ENCODE measurements at regions not wholly inside any gene's neighbourhood (a gene's known extent, or its start where the extent isn't known, plus 50 kb on each side); places are given as distances from the start of the nearest gene placed in this dataset.

GRCh38 chr18:31248783-31249521, 69.0 kb upstream of the DSG1 start:
- TF ChIP-seq, protein P1, sequence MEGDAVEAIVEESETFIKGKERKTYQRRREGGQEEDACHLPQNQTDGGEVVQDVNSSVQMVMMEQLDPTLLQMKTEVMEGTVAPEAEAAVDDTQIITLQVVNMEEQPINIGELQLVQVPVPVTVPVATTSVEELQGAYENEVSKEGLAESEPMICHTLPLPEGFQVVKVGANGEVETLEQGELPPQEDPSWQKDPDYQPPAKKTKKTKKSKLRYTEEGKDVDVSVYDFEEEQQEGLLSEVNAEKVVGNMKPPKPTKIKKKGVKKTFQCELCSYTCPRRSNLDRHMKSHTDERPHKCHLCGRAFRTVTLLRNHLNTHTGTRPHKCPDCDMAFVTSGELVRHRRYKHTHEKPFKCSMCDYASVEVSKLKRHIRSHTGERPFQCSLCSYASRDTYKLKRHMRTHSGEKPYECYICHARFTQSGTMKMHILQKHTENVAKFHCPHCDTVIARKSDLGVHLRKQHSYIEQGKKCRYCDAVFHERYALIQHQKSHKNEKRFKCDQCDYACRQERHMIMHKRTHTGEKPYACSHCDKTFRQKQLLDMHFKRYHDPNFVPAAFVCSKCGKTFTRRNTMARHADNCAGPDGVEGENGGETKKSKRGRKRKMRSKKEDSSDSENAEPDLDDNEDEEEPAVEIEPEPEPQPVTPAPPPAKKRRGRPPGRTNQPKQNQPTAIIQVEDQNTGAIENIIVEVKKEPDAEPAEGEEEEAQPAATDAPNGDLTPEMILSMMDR (IDR thresholded peaks at IDR 0.05; ENCODE audit: insufficient read depth in 1 of 2, low read depth in 1 of 2, low read length in 1 of 2, severe bottlenecking in 1 of 2, unreplicated experiment in 1 of 2), result no peak
- no peak for DNase-seq
- Mint-ChIP-seq H3K4me3 (ENCODE audit: unreplicated experiment) (no peak overlapping the region), H3K36me3 (ENCODE audit: insufficient read depth, unreplicated experiment) (no peaks in the 10 kb centered on the region), H3K27me3 (ENCODE audit: insufficient read depth, unreplicated experiment) (no peaks in the 10 kb centered on the region), H3K27ac (ENCODE audit: unreplicated experiment) (no peak overlapping the region), H3K4me1 (ENCODE audit: low read depth, unreplicated experiment) (no peaks in the 10 kb centered on the region), H3K9me3 (ENCODE audit: unreplicated experiment) (no peaks in the 10 kb centered on the region)
- Histone ChIP-seq H3K4me3 (ENCODE audit: low read depth, low read length) (no peak overlapping the region), H3K4me1 (peaks cover 17% of the 10 kb centered on the region), H3K27me3 (replicated peaks; ENCODE audit: control insufficient read depth, insufficient read depth, low read length) (no peaks in the 10 kb centered on the region), H3K9me3 (no peaks in the 10 kb centered on the region), H3K36me3 (ENCODE audit: control insufficient read depth, insufficient read depth, low read length) (no peaks in the 10 kb centered on the region)
- BruUV-seq (replicated peaks), result no TSS peak
- ChIA-PET CTCF (no interaction called here), POLR2A (no interaction called here)
- intact Hi-C loops (cut with micrococcal nuclease; ENCODE audit: unreplicated experiment), result no loop called here

DNA sequence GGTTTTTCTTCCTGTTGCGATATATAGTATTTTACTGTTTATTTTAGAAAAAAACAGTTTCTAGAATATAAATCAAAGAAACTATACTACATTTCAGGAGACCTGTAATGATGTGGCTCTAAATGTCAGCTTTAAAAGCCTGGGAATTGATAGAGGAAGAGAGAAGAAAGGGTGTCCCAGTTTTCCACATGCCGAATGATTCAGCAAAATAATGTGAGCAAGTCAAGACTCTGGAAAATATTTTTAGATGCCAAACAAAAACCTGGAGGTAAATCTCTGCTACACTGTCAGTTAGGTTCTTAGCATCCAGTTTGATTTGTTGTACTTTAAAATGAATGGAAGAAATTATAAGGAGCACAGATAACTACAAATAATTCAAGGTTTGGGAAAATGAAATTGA, 67.1 kb upstream of the DSG1 start:
- Histone ChIP-seq H3K4me3 (ENCODE audit: low read depth, low read length) (no peak overlapping the region), H3K4me1 (peaks cover 6% of the 10 kb centered on the region; the same call in 1 of the 2 replicates), H3K36me3 (ENCODE audit: control insufficient read depth, insufficient read depth, low read length) (no peaks in the 10 kb centered on the region), H3K9me3 (no peaks in the 10 kb centered on the region), H3K27me3 (replicated peaks; ENCODE audit: control insufficient read depth, insufficient read depth, low read length) (no peaks in the 10 kb centered on the region)
- ChIA-PET POLR2A (no interaction called here), CTCF (no interaction called here)
- Mint-ChIP-seq H3K27ac (ENCODE audit: unreplicated experiment) (no peak overlapping the region), H3K9me3 (ENCODE audit: unreplicated experiment) (no peaks in the 10 kb centered on the region), H3K27me3 (ENCODE audit: insufficient read depth, unreplicated experiment) (no peaks in the 10 kb centered on the region), H3K4me3 (ENCODE audit: unreplicated experiment) (no peak overlapping the region), H3K4me1 (ENCODE audit: low read depth, unreplicated experiment) (no peaks in the 10 kb centered on the region), H3K36me3 (ENCODE audit: insufficient read depth, unreplicated experiment) (no peaks in the 10 kb centered on the region)
- TF ChIP-seq, protein P1 (IDR thresholded peaks at IDR 0.05; ENCODE audit: insufficient read depth in 1 of 2, low read depth in 1 of 2, low read length in 1 of 2, severe bottlenecking in 1 of 2, unreplicated experiment in 1 of 2), result no peak
- no peak for DNase-seq
- intact Hi-C loops (cut with micrococcal nuclease; ENCODE audit: unreplicated experiment), result no loop called here
- BruUV-seq (replicated peaks), result no TSS peak

- no TSS peak for BruUV-seq (replicated peaks)
- Histone ChIP-seq H3K36me3 (ENCODE audit: control insufficient read depth, insufficient read depth, low read length) (no peaks in the 10 kb centered on the region), H3K4me1 (peaks cover 5% of the 10 kb centered on the region; the same call in 1 of the 2 replicates), H3K4me3 (ENCODE audit: low read depth, low read length) (no peak overlapping the region), H3K27me3 (replicated peaks; ENCODE audit: control insufficient read depth, insufficient read depth, low read length) (no peaks in the 10 kb centered on the region), H3K9me3 (no peaks in the 10 kb centered on the region)
- DNase-seq, result no peak
- H3K4me1 Mint-ChIP-seq (ENCODE audit: low read depth, unreplicated experiment), result no peaks in the 10 kb centered on the region
- H3K27me3 Mint-ChIP-seq (ENCODE audit: insufficient read depth, unreplicated experiment), result no peaks in the 10 kb centered on the region
- intact Hi-C loops (cut with micrococcal nuclease; ENCODE audit: unreplicated experiment), result no loop called here
- no peak overlapping the region for H3K4me3 Mint-ChIP-seq (ENCODE audit: unreplicated experiment)
- ChIA-PET CTCF (no interaction called here), POLR2A (no interaction called here)
- TF ChIP-seq, protein P1 (IDR thresholded peaks at IDR 0.05; ENCODE audit: insufficient read depth in 1 of 2, low read depth in 1 of 2, low read length in 1 of 2, severe bottlenecking in 1 of 2, unreplicated experiment in 1 of 2), result no peak
- H3K27ac Mint-ChIP-seq (ENCODE audit: unreplicated experiment), result no peak overlapping the region
- no peaks in the 10 kb centered on the region for H3K9me3 Mint-ChIP-seq (ENCODE audit: unreplicated experiment)
- no peaks in the 10 kb centered on the region for H3K36me3 Mint-ChIP-seq (ENCODE audit: insufficient read depth, unreplicated experiment)
These were observed 65.4 kb upstream of the DSG1 start for GRCh38 chr18:31252522-31252921.

Data from Caco-2 (cell line).